ENCODE measurements at regions not wholly inside any gene's neighbourhood (a gene's known extent, or its start where the extent isn't known, plus 50 kb on each side); places are given as distances from the start of the nearest gene placed in this dataset.

GRCh38 chr12:124370384-124370783 is 75.5 kb downstream of the RFLNA start:
- TF ChIP-seq POLR2A (IDR thresholded peaks at IDR 0.05) (no peak), CTCF (IDR thresholded peaks at IDR 0.05) (no peak)

Measured in thyroid gland (tissue), 4 donors.